ENCODE measurements at regions not wholly inside any gene's neighbourhood (a gene's known extent, or its start where the extent isn't known, plus 50 kb on each side); places are given as distances from the start of the nearest gene placed in this dataset.
"Not testable (repeated sequence)": the region's sequence is repeated elsewhere in the genome, so short reads cannot be mapped to it uniquely, and the experiment has no call there.

DNA sequence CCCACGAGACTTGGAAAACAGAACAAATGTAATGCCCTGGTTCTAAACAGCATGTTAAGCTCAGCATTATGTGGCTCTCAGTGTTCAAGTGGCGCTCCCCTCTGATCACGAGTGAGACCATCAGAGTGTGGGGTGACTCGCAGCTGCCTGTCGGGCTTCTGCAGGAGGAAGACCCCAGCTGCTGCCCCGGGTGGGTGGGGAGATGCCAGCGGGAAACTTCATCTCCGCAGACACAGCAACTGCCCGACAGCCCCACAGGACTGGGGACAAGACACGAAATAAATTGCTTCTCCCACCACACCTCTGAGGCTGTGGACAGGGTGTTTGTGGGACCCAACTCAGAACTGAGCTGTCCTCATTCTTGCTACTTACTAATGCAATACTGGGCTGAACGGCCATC, 126.3 kb upstream of the KIF5B start:
- H3K27me3 Mint-ChIP-seq (ENCODE audit: low read depth): no peaks in the 10 kb centered on the region
- no peak overlapping the region for H3K27ac Mint-ChIP-seq
- no peaks in the 10 kb centered on the region for H3K4me1 Mint-ChIP-seq (ENCODE audit: low read depth)
- no peaks in the 10 kb centered on the region for H3K36me3 Mint-ChIP-seq (ENCODE audit: low read depth)
- no peaks in the 10 kb centered on the region for H3K9me3 Mint-ChIP-seq
- no peak overlapping the region for H3K4me3 Mint-ChIP-seq

- no peaks in the 10 kb centered on the region for H3K36me3 Mint-ChIP-seq (ENCODE audit: low read depth)
- no peak overlapping the region for H3K27ac Mint-ChIP-seq
- no peaks in the 10 kb centered on the region for H3K27me3 Mint-ChIP-seq (ENCODE audit: low read depth)
- H3K4me3 Mint-ChIP-seq: no peak overlapping the region
- no peaks in the 10 kb centered on the region for H3K4me1 Mint-ChIP-seq (ENCODE audit: low read depth)
- no peaks in the 10 kb centered on the region for H3K9me3 Mint-ChIP-seq
Observed at GRCh38 chr10:32180390-32181280, 124.4 kb upstream of the KIF5B start.

DNA sequence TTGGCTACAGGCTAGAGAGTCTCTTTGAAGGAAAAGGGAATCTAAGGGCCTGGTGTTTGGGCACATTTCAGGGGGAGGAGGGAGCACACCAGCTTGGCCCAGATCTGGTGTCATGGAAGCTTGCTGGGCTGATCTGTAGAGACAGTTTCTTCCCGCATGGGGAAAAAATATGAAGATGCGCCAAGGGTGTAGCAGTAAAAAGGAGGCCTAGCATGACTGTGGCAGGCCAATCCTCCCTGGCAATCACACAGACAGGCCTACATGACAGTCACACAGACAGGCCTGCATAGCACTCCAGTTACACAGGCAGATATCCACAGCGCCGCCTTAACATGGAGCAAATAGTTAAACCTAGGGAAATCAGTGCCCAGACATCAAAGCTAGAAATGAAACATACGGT, 123.6 kb upstream of the KIF5B start:
- H3K4me3 Mint-ChIP-seq: no peak overlapping the region
- no peaks in the 10 kb centered on the region for H3K27me3 Mint-ChIP-seq (ENCODE audit: low read depth)
- H3K9me3 Mint-ChIP-seq: no peaks in the 10 kb centered on the region
- no peaks in the 10 kb centered on the region for H3K36me3 Mint-ChIP-seq (ENCODE audit: low read depth)
- no peak overlapping the region for H3K27ac Mint-ChIP-seq
- no peaks in the 10 kb centered on the region for H3K4me1 Mint-ChIP-seq (ENCODE audit: low read depth)

GRCh38 chr10:32177594-32177993, 121.4 kb upstream of the KIF5B start:
- not testable (repeated sequence) for H3K9me3 Mint-ChIP-seq; H3K36me3 Mint-ChIP-seq (ENCODE audit: low read depth); H3K27me3 Mint-ChIP-seq (ENCODE audit: low read depth); H3K4me3 Mint-ChIP-seq; H3K4me1 Mint-ChIP-seq (ENCODE audit: low read depth); H3K27ac Mint-ChIP-seq

DNA sequence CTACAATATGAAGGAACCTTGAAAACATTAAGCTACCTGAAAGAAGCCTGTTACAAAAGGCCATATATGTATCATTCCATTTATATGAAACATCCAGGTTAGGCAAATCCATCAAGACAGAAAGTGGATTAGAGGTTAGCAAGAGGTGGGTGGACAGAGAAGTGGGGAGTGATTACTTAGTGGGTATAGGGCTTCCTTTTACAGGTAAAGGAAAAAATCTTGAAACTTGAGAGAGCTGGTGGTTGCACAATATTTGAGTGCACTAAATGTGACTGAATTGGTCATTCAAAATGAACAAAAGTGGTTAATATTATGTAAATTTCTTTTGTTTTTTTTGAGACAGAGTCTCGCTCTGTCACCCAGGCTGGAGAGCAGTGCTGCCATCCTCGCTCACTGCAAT, 119.4 kb upstream of the KIF5B start:
- Mint-ChIP-seq H3K36me3 (ENCODE audit: low read depth) (no peaks in the 10 kb centered on the region), H3K27me3 (ENCODE audit: low read depth) (no peaks in the 10 kb centered on the region), H3K4me1 (ENCODE audit: low read depth) (no peaks in the 10 kb centered on the region), H3K9me3 (no peaks in the 10 kb centered on the region), H3K27ac (no peak overlapping the region), H3K4me3 (no peak overlapping the region)

DNA sequence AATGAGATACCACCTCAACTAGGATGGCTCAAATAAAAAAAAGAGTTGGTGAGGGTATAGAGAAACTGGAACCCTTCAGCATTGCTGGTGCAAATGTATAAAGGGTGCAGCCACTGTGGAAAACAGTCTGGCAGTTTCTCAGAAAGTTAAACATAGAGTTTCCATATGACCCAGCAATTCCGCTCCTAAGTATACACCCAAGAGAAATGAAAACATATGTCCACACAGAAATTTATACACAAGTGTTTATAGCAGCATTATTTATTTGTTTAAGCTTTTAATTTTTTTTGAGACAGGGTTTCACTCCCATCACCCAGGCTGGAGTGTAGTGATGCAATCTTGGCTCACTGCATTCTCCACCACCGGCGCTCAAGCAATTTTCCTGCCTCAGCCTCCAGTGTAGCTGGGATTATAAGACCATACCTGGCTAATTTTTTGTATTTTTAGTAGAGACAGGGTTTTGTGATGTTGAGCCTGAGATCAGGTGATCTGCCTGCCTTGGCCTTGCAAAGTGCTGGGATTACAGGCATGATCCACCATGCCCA, 118.2 kb upstream of the KIF5B start:
- Mint-ChIP-seq H3K27ac (no peak overlapping the region), H3K9me3 (no peaks in the 10 kb centered on the region), H3K36me3 (ENCODE audit: low read depth) (no peaks in the 10 kb centered on the region), H3K4me3 (no peak overlapping the region), H3K4me1 (ENCODE audit: low read depth) (peaks cover 3% of the 10 kb centered on the region), H3K27me3 (ENCODE audit: low read depth) (peaks cover 7% of the 10 kb centered on the region)

- no peak overlapping the region for H3K27ac Mint-ChIP-seq
- no peak overlapping the region for H3K4me3 Mint-ChIP-seq
- H3K9me3 Mint-ChIP-seq: no peaks in the 10 kb centered on the region
- H3K36me3 Mint-ChIP-seq (ENCODE audit: low read depth): no peaks in the 10 kb centered on the region
- H3K27me3 Mint-ChIP-seq (ENCODE audit: low read depth): peaks cover 7% of the 10 kb centered on the region
- peaks cover 3% of the 10 kb centered on the region for H3K4me1 Mint-ChIP-seq (ENCODE audit: low read depth)
Observed at GRCh38 chr10:32171204-32171603, 115.0 kb upstream of the KIF5B start.

DNA sequence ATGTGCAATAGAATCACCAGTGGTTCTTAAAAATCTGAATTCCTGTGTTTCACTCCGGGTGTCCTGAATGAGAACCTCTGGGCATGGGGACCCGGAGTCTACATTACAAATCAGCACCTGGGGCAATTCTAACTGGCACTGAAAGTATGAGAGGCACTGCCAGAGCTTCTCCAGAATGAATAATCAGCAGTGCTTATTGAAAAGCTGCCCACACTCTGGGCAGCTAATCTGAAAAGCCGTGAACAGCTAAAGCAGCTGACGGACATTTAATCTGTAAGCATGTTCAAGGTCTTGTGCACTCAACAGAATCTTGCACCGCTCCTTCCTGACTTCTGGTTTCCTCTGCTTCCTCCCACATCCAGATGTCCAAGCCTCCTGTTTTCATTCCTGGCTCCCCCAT, 113.3 kb upstream of the KIF5B start:
- Mint-ChIP-seq H3K4me3 (no peak overlapping the region), H3K27me3 (ENCODE audit: low read depth) (peaks cover 7% of the 10 kb centered on the region), H3K27ac (no peak overlapping the region), H3K4me1 (ENCODE audit: low read depth) (peaks cover 3% of the 10 kb centered on the region), H3K9me3 (no peaks in the 10 kb centered on the region), H3K36me3 (ENCODE audit: low read depth) (no peaks in the 10 kb centered on the region)

- Mint-ChIP-seq H3K9me3 (no peaks in the 10 kb centered on the region), H3K27ac (no peak overlapping the region), H3K27me3 (ENCODE audit: low read depth) (peaks cover 7% of the 10 kb centered on the region), H3K36me3 (ENCODE audit: low read depth) (no peaks in the 10 kb centered on the region), H3K4me1 (ENCODE audit: low read depth) (peaks cover 3% of the 10 kb centered on the region), H3K4me3 (no peak overlapping the region)
Observed at GRCh38 chr10:32167450-32167849, 111.2 kb upstream of the KIF5B start.

DNA sequence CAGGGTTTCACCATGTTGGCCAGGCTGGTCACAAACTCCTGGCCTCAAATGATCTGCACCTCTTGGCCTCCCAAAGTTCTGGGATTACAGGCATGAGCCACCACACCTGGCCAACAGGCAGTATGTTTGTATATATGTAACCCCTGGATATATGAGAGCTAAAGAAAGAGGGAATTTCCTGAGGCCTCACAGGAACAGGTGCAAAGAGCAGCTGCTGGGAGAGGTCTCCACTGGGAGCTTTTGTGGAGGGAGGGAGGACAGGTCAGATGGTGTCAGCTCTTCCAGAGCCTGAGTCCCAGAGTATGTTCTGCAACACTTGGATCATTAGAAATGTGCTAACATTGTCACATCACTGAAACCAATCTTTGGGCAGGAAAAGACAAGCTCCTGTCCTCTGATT, 110.1 kb upstream of the KIF5B start:
- Mint-ChIP-seq H3K4me3 (no peak overlapping the region), H3K27ac (no peak overlapping the region), H3K9me3 (no peaks in the 10 kb centered on the region), H3K27me3 (ENCODE audit: low read depth) (peaks cover 7% of the 10 kb centered on the region), H3K4me1 (ENCODE audit: low read depth) (peaks cover 3% of the 10 kb centered on the region), H3K36me3 (ENCODE audit: low read depth) (no peaks in the 10 kb centered on the region)

- H3K4me1 Mint-ChIP-seq (ENCODE audit: low read depth): no peaks in the 10 kb centered on the region
- no peaks in the 10 kb centered on the region for H3K36me3 Mint-ChIP-seq (ENCODE audit: low read depth)
- H3K27ac Mint-ChIP-seq: no peak overlapping the region
- H3K4me3 Mint-ChIP-seq: no peak overlapping the region
- H3K9me3 Mint-ChIP-seq: no peaks in the 10 kb centered on the region
- H3K27me3 Mint-ChIP-seq (ENCODE audit: low read depth): no peaks in the 10 kb centered on the region
Observed at GRCh38 chr10:32163762-32164148, 107.5 kb upstream of the KIF5B start.

GRCh38 chr10:32163071-32163761, 107.0 kb upstream of the KIF5B start:
- Mint-ChIP-seq H3K27me3 (ENCODE audit: low read depth) (no peaks in the 10 kb centered on the region), H3K36me3 (ENCODE audit: low read depth) (no peaks in the 10 kb centered on the region), H3K4me3 (no peak overlapping the region), H3K27ac (no peak overlapping the region), H3K9me3 (no peaks in the 10 kb centered on the region), H3K4me1 (ENCODE audit: low read depth) (no peaks in the 10 kb centered on the region)

- H3K9me3 Mint-ChIP-seq: no peaks in the 10 kb centered on the region
- H3K27ac Mint-ChIP-seq: no peak overlapping the region
- no peak overlapping the region for H3K4me3 Mint-ChIP-seq
- no peaks in the 10 kb centered on the region for H3K27me3 Mint-ChIP-seq (ENCODE audit: low read depth)
- no peaks in the 10 kb centered on the region for H3K36me3 Mint-ChIP-seq (ENCODE audit: low read depth)
- no peaks in the 10 kb centered on the region for H3K4me1 Mint-ChIP-seq (ENCODE audit: low read depth)
Observed at GRCh38 chr10:32161586-32161985, 105.4 kb upstream of the KIF5B start.

GRCh38 chr10:32160864-32161263, 104.6 kb upstream of the KIF5B start:
- Mint-ChIP-seq H3K9me3 (no peaks in the 10 kb centered on the region), H3K27ac (no peak overlapping the region), H3K27me3 (ENCODE audit: low read depth) (peaks cover 5% of the 10 kb centered on the region), H3K4me1 (ENCODE audit: low read depth) (no peaks in the 10 kb centered on the region), H3K4me3 (no peak overlapping the region), H3K36me3 (ENCODE audit: low read depth) (no peaks in the 10 kb centered on the region)

DNA sequence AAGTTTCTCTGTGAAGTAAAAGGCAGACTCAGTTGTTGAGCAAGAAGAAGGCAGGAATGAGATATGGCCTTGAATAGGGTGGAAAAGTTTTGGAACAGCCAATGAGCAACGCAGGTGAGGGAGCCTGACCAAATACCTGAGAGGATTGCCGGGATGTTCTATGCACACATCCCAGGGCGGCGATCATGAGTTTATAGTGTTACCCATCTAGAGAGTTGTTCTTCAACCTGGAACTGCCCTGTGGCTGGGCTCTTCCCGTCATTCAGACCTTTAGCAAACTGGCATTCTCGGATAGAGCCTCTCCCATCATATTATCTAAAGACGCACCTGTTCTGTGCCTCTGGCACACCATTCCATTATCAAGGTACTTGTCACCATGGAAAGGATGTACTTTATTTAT, 103.0 kb upstream of the KIF5B start:
- peaks cover 7% of the 10 kb centered on the region for H3K4me1 Mint-ChIP-seq (ENCODE audit: low read depth)
- H3K36me3 Mint-ChIP-seq (ENCODE audit: low read depth): peaks cover 4% of the 10 kb centered on the region
- no peak overlapping the region for H3K4me3 Mint-ChIP-seq
- H3K27me3 Mint-ChIP-seq (ENCODE audit: low read depth): peaks cover 7% of the 10 kb centered on the region
- H3K27ac Mint-ChIP-seq: no peak overlapping the region
- H3K9me3 Mint-ChIP-seq: peaks cover 5% of the 10 kb centered on the region

All from T-helper 1 cell treated with Interleukin-12 subunit alpha and Interleukin-12 subunit beta and Interleukin-4 antibody, amounts not matched to agents 30 μg/mL and 1 μg/mL, for 36 hours (primary cell).